GM10248 (cell line): ENCODE measurements at regions not wholly inside any gene's neighbourhood (a gene's known extent, or its start where the extent isn't known, plus 50 kb on each side); places are given as distances from the start of the nearest gene placed in this dataset.

ENCODE experiments used
- CTCF ChIA-PET: fragments of 300-600 bp; sonication (Branson Sonifier 250); formaldehyde crosslinking; extraction: SDS; loops from one replicate; lab custom pipeline; 2021; ENCODE audit warnings: antibody characterized with exemption; lab: Yijun Ruan, JAX
- POLR2A ChIA-PET: fragments of 350-650 bp; sonication (Branson Sonifier 250); formaldehyde crosslinking; extraction: SDS; loops from one replicate; lab custom pipeline; 2020; ENCODE audit warnings: antibody characterized with exemption; lab: Yijun Ruan, JAX
- DNase-seq: peaks from one replicate; pipeline ENCODE4 v3.0.0; 2012; ENCODE audit errors: extremely low spot score
- CTCF ChIP-seq: IDR thresholded peaks from 2 replicates; pipeline ENCODE4 v1.5.1; 2012; ENCODE audit warnings: mild to moderate bottlenecking, low read depth; ENCODE audit errors: extremely low read depth, missing control alignments, control extremely low read depth

DNA sequence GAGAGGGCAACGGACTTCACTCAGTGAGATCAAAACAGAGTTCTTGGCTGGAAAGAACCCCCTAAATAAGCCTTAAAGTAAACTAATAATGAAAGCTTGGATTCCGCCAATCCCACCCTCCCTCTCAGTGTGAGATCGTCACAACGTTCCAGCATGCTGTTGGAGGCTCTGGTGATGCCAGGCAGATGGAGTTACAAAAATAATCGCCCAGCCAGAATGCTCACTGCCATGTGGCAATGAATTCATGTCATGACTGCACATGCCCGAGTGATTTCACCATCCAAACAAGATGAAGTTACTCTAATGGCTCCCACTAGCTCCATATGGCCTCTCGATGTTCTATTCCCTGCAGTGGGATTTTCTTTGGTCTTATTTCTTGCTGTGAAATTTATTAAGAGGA is 248.0 kb downstream of the SPATA18 start:
- DNase-seq: no peak
- ChIA-PET CTCF (no interaction called here), POLR2A (no interaction called here)
- TF ChIP-seq CTCF: no peak

GRCh38 chr4:52311464-52312125 is 260.5 kb downstream of the SPATA18 start:
- ChIA-PET POLR2A (no interaction called here), CTCF (no interaction called here)
- TF ChIP-seq CTCF: no peak
- DNase-seq: no peak

DNA sequence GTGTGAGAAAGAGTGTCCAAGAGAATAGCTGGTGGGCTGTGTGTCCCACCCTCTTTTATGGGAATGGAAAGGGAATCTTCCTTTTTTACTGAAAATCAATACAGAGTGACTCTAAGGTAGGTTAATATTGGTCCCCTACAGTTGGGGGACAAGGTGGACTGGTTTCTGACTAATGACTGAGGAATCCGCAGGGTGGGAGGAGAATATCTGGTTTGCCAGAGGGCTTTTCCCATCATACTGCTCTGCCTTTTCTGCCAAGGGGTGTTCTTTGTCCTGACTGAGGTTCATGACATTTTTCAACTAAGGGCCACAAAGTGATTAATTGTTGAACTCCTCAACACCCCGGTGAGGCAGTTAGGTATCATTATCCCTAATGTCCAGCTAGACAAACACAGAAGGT is 261.6 kb downstream of the SPATA18 start:
- DNase-seq: no peak
- CTCF ChIA-PET: no interaction called here
- no peak for TF ChIP-seq CTCF
- POLR2A ChIA-PET: no interaction called here

- CTCF ChIA-PET: interaction anchor here (0.9 to 1.4 kb wide), 2 partner anchors 12 to 15 kb away, joined by 3 read pairs; no protein-coding TSS in a partner anchor
- POLR2A ChIA-PET: no interaction called here
- no peak for DNase-seq
- no peak for TF ChIP-seq CTCF
These were observed 266.3 kb downstream of the SPATA18 start for GRCh38 chr4:52317361-52317879.

DNA sequence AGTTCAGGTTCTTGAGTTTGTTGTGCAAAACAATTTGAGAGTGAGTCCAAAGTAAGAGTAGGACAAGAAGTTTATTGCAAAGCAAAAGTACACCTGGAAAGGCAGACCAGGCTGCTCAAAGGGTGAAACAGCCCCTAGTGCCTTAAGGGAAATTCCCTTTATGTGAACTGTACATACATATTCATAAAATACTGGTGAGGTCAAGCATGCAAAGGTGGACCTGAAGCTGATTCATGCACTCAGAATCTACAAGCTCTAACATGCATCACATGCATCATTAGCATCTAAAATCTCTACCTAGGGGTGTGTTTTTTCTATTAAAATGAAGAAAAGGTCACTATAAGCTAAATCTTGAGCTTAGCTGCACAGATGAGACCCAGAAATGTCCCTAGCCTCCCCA is 266.9 kb downstream of the SPATA18 start:
- ChIA-PET POLR2A (no interaction called here), CTCF (interaction anchor here (1.4 to 1.6 kb wide), 2 partner anchors 12 to 25 kb away, joined by 3 to 4 read pairs; no protein-coding TSS in a partner anchor)
- no peak for TF ChIP-seq CTCF
- DNase-seq: no peak

DNA sequence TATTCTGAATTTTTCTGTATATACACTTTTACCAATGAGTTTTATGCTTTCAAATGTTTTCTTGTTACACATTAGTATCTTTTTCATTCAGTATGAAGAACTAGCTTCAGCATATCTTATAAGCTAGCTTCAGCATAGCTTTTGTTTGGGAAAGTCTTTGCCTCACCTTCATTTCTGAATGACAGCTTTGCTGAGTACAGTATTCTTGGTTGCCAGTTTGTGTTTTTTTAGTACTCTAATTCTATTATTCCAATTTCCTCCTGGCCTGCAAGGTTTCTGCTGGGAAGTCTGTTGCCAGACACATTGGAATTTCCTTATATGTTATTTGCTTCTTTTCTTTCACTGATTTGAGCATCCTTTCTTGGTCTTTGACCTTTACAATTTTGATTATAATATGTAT is 278.8 kb downstream of the SPATA18 start:
- CTCF ChIA-PET: no interaction called here

More for the DNA sequence above, 278.8 kb downstream of the SPATA18 start:
- no peak for DNase-seq
- POLR2A ChIA-PET: no interaction called here
- TF ChIP-seq CTCF: no peak
